GM23338 (cell line): ENCODE measurements at regions not wholly inside any gene's neighbourhood (a gene's known extent, or its start where the extent isn't known, plus 50 kb on each side); places are given as distances from the start of the nearest gene placed in this dataset.

Source experiments
- EZH2 ChIP-seq: fragments of 200-600 bp; sonication (generic); IDR thresholded peaks from one replicate; pipeline ENCODE4 v1.8.0; 2017; ENCODE audit warnings: antibody characterized with exemption, mild to moderate bottlenecking, low read depth; ENCODE audit not compliant: unreplicated experiment
- POLR2AphosphoS5 ChIP-seq: IDR thresholded peaks from 2 replicates; pipeline ENCODE4 v1.6.1; 2016; ENCODE audit warnings: antibody characterized with exemption, low read depth
- TF ChIP-seq, protein P1 (sequence below): IDR thresholded peaks from one replicate; pipeline ENCODE4 v1.6.1; 2018; ENCODE audit warnings: antibody characterized with exemption; ENCODE audit not compliant: unreplicated experiment
- TF ChIP-seq, protein P2 (sequence below), 2 experiments: fragments of 200-600 bp in 1 of 2; sonication (generic) in 1 of 2; conservative IDR thresholded peaks; 2 replicates each; pipeline versions ENCODE4 v1.5.1 to v1.6.1; 2016 to 2017; ENCODE audit warnings: antibody characterized with exemption in 2 of 2, low read depth in 2 of 2, mild to moderate bottlenecking in 2 of 2, moderate library complexity in 1 of 2

DNA sequence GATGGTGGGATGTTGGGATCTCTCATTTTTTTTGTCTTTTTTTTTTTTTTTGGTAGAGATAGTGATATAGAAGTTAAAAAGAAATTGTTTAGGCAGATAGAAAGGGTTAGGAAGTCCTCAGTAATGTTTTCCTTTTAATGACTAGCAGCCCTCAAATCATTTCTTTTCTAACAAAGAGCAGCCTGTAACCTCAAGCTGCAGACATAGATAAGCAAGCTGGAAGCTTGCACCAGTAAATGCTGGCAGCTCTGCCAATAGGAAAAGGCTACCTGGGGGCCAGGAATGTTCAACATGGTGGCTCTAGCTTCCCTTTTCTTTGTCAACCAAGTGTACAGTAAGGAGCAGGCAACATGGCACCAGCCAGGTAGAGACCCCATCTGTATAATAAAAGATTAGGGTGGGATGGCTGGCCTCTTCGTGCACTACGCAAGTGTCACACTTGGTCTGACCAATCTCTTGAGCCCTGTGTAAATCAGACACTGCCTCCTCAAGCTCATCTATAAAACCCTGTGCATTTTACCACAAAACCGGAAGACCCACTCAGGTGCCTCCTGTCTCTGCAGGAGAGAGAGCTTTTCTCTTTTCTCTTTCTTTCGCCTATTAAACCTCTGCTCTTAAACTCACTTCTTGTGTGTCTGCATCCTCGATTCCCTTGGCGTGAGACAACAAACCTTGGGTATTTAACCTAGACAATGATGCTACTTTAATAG, 212.9 kb downstream of the SNX10 start:
- TF ChIP-seq, protein P1, sequence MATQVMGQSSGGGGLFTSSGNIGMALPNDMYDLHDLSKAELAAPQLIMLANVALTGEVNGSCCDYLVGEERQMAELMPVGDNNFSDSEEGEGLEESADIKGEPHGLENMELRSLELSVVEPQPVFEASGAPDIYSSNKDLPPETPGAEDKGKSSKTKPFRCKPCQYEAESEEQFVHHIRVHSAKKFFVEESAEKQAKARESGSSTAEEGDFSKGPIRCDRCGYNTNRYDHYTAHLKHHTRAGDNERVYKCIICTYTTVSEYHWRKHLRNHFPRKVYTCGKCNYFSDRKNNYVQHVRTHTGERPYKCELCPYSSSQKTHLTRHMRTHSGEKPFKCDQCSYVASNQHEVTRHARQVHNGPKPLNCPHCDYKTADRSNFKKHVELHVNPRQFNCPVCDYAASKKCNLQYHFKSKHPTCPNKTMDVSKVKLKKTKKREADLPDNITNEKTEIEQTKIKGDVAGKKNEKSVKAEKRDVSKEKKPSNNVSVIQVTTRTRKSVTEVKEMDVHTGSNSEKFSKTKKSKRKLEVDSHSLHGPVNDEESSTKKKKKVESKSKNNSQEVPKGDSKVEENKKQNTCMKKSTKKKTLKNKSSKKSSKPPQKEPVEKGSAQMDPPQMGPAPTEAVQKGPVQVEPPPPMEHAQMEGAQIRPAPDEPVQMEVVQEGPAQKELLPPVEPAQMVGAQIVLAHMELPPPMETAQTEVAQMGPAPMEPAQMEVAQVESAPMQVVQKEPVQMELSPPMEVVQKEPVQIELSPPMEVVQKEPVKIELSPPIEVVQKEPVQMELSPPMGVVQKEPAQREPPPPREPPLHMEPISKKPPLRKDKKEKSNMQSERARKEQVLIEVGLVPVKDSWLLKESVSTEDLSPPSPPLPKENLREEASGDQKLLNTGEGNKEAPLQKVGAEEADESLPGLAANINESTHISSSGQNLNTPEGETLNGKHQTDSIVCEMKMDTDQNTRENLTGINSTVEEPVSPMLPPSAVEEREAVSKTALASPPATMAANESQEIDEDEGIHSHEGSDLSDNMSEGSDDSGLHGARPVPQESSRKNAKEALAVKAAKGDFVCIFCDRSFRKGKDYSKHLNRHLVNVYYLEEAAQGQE, result no peak
- TF ChIP-seq POLR2AphosphoS5 (no peak), EZH2 (no peak)
- TF ChIP-seq, protein P2, sequence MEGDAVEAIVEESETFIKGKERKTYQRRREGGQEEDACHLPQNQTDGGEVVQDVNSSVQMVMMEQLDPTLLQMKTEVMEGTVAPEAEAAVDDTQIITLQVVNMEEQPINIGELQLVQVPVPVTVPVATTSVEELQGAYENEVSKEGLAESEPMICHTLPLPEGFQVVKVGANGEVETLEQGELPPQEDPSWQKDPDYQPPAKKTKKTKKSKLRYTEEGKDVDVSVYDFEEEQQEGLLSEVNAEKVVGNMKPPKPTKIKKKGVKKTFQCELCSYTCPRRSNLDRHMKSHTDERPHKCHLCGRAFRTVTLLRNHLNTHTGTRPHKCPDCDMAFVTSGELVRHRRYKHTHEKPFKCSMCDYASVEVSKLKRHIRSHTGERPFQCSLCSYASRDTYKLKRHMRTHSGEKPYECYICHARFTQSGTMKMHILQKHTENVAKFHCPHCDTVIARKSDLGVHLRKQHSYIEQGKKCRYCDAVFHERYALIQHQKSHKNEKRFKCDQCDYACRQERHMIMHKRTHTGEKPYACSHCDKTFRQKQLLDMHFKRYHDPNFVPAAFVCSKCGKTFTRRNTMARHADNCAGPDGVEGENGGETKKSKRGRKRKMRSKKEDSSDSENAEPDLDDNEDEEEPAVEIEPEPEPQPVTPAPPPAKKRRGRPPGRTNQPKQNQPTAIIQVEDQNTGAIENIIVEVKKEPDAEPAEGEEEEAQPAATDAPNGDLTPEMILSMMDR (conservative IDR thresholded peaks at IDR 0.05; ENCODE audit: low read depth in 2 of 2), result no peak
